MM.1S (cell line): ENCODE measurements at regions not wholly inside any gene's neighbourhood (a gene's known extent, or its start where the extent isn't known, plus 50 kb on each side); places are given as distances from the start of the nearest gene placed in this dataset.

ENCODE experiments used
- DNase-seq: peaks from one replicate; pipeline ENCODE4 v3.0.0-alpha.2; 2015
- H2AFZ ChIP-seq: fragments of 300-600 bp; sonication (generic); 2 replicates; pipeline ENCODE4 v1.6.0; 2016; ENCODE audit warnings: antibody characterized with exemption, low read length
- H3F3A ChIP-seq: fragments of 300-600 bp; sonication (generic); 2 replicates; pipeline ENCODE4 v1.6.1; 2016; ENCODE audit warnings: mild to moderate bottlenecking, antibody characterized with exemption, low read length, moderate library complexity, mixed read lengths; ENCODE audit not compliant: insufficient read depth
- H3K27ac ChIP-seq: fragments of 300-600 bp; sonication (generic); 2 replicates; pipeline ENCODE4 v1.5.1; 2016; ENCODE audit warnings: mild to moderate bottlenecking, low read length
- H3K27me3 ChIP-seq: fragments of 300-600 bp; sonication (generic); replicated peaks from 2 replicates; pipeline ENCODE4 v1.6.0; 2016; ENCODE audit warnings: low read length; ENCODE audit not compliant: insufficient read depth
- H3K36me3 ChIP-seq: fragments of 300-600 bp; sonication (generic); replicated peaks from 2 replicates; pipeline ENCODE4 v1.6.1; 2016; ENCODE audit warnings: mild to moderate bottlenecking, low read length, mixed read lengths; ENCODE audit not compliant: insufficient read depth
- H3K4me1 ChIP-seq: fragments of 300-600 bp; sonication (generic); 2 replicates; pipeline ENCODE4 v1.6.1; 2016; ENCODE audit warnings: low read length, mixed read lengths
- H3K4me2 ChIP-seq: fragments of 300-600 bp; sonication (generic); 2 replicates; pipeline ENCODE4 v1.6.0; 2016; ENCODE audit warnings: low read depth, low read length
- H3K4me3 ChIP-seq: fragments of 300-600 bp; sonication (generic); 2 replicates; pipeline ENCODE4 v1.5.1; 2016; ENCODE audit warnings: low read length, mixed read lengths
- H3K79me2 ChIP-seq: fragments of 300-600 bp; sonication (generic); 2 replicates; pipeline ENCODE4 v1.6.1; 2016; ENCODE audit warnings: mixed run types, low read length, mixed read lengths
- H3K9ac ChIP-seq: fragments of 300-600 bp; sonication (generic); 2 replicates; pipeline ENCODE4 v1.6.1; 2016; ENCODE audit warnings: low read length, mixed read lengths
- H3K9me2 ChIP-seq: fragments of 300-600 bp; sonication (generic); replicated peaks from 2 replicates; pipeline ENCODE4 v1.6.1; 2016; ENCODE audit warnings: mild to moderate bottlenecking, low read length, mixed read lengths; ENCODE audit not compliant: insufficient read depth
- H3K9me3 ChIP-seq: fragments of 300-600 bp; sonication (generic); replicated peaks from 2 replicates; pipeline ENCODE4 v1.6.1; 2016; ENCODE audit warnings: mild to moderate bottlenecking, low read length, mixed read lengths; ENCODE audit not compliant: insufficient read depth
- H4K20me1 ChIP-seq: fragments of 300-600 bp; sonication (generic); 2 replicates; pipeline ENCODE4 v1.6.1; 2016; ENCODE audit warnings: mild to moderate bottlenecking, low read length, moderate library complexity, mixed read lengths; ENCODE audit not compliant: insufficient read depth
- EZH2 ChIP-seq: fragments of 300-600 bp; sonication (generic); optimal IDR thresholded peaks from 2 replicates; pipeline ENCODE3; 2017; ENCODE audit warnings: low read depth, mild to moderate bottlenecking, antibody characterized with exemption, low read length, mixed read lengths
- EZH2phosphoT487 ChIP-seq: fragments of 300-600 bp; sonication (generic); IDR thresholded peaks from 2 replicates; pipeline ENCODE4 v1.6.1; 2018; ENCODE audit warnings: antibody characterized with exemption, low read length
- TF ChIP-seq, protein P1 (sequence below): fragments of 300-600 bp; sonication (generic); IDR thresholded peaks from 2 replicates; pipeline ENCODE4 v1.5.1; 2016; ENCODE audit warnings: antibody characterized with exemption, low read length, mixed read lengths

DNA sequence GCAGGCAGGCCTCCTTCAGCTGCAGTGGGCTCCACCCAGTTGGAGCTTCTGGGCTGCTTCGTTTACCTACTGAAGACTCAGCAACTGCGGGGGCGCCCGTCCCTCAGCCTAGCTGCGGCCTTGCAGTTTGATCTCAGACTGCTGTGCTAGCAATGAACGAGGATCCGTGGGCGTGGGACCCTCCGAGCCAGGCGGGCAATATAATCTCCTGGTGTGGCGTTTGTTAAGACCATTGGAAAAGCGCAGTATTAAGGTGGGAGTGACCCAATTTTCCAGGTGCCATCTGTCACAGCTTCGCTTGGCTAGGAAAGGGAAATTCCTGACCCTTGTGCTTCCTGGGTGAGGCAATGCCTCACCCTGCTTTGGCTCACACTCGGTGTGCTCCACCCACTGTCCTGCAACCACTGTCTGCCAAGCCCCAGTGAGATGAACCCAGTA lies 159.2 kb upstream of the FOXP2 start:
- H3K4me3 ChIP-seq: no peak overlapping the region
- no peaks in the 10 kb centered on the region for H3K79me2 ChIP-seq
- H3K4me2 ChIP-seq: no peak overlapping the region
- no peaks in the 10 kb centered on the region for H3K9me2 ChIP-seq
- no peak overlapping the region for H3K9ac ChIP-seq
- TF ChIP-seq EZH2phosphoT487 (no peak), EZH2 (no peak)
- TF ChIP-seq, protein P1, sequence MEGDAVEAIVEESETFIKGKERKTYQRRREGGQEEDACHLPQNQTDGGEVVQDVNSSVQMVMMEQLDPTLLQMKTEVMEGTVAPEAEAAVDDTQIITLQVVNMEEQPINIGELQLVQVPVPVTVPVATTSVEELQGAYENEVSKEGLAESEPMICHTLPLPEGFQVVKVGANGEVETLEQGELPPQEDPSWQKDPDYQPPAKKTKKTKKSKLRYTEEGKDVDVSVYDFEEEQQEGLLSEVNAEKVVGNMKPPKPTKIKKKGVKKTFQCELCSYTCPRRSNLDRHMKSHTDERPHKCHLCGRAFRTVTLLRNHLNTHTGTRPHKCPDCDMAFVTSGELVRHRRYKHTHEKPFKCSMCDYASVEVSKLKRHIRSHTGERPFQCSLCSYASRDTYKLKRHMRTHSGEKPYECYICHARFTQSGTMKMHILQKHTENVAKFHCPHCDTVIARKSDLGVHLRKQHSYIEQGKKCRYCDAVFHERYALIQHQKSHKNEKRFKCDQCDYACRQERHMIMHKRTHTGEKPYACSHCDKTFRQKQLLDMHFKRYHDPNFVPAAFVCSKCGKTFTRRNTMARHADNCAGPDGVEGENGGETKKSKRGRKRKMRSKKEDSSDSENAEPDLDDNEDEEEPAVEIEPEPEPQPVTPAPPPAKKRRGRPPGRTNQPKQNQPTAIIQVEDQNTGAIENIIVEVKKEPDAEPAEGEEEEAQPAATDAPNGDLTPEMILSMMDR: no peak
- H3K9me3 ChIP-seq: no peaks in the 10 kb centered on the region
- no peak overlapping the region for H3K27ac ChIP-seq
- no peaks in the 10 kb centered on the region for H3F3A ChIP-seq
- no peak overlapping the region for H2AFZ ChIP-seq
- H4K20me1 ChIP-seq: no peaks in the 10 kb centered on the region
- H3K36me3 ChIP-seq: no peaks in the 10 kb centered on the region
- DNase-seq: no peak
- no peaks in the 10 kb centered on the region for H3K4me1 ChIP-seq
- H3K27me3 ChIP-seq: no peaks in the 10 kb centered on the region

DNA sequence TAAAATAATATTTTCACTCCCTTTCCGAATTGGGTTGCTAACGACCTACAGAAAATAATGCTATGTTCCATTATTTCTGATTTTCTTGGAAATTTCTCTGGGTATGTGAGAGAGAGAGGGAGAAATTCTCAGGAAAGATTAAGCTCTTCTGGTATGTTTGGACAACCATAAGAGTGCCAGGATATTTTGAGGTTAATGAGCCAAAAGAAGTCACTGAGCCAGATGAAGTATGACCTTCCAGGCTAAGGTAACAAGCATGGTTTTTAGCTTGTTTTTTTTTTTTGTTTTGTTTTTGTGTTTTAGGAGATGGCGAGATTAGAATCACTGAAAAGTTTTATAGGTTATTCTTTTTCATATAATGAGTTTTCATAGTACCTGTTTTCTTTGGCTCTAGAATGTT lies 171.0 kb upstream of the FOXP2 start:
- Histone ChIP-seq H3K4me1 (no peaks in the 10 kb centered on the region), H3K9ac (no peak overlapping the region), H3K27ac (no peak overlapping the region), H3K9me3 (no peaks in the 10 kb centered on the region), H3K27me3 (no peaks in the 10 kb centered on the region), H3K36me3 (no peaks in the 10 kb centered on the region; the same call in 1 of the 2 replicates), H3K79me2 (no peaks in the 10 kb centered on the region), H3F3A (no peaks in the 10 kb centered on the region), H3K4me3 (no peak overlapping the region), H4K20me1 (no peaks in the 10 kb centered on the region; the same call in 1 of the 2 replicates), H3K9me2 (no peaks in the 10 kb centered on the region), H3K4me2 (no peak overlapping the region), H2AFZ (no peak overlapping the region)
- TF ChIP-seq, protein P1: no peak
- TF ChIP-seq EZH2 (no peak), EZH2phosphoT487 (no peak)
- DNase-seq: no peak

DNA sequence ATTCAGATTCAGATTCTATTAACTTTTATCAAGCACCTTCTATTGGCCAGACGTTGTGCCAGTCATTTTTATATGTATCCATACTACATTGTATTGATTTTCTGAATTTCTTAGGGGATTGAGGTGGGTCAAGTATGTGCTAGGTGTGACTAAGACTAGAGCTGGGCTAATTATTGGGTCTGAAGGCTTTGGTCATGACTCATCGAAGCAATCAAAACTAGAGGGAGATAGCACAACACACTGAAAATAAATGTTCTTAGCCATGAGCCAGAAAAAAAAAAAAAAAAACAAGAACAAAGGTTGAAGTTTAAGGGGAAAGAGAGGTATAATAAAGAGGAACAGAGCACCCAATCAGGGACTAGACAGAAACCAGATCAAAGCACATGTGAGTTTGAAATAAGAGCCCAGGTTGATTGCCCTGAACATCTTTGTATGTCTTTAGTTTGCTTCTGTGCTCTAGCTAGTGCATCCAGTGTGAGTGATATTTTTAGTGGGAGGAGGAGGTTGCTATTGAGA lies 171.6 kb upstream of the FOXP2 start:
- H3K9ac ChIP-seq: no peak overlapping the region
- H3K27ac ChIP-seq: no peak overlapping the region
- no peaks in the 10 kb centered on the region; the same call in 1 of the 2 replicates for H4K20me1 ChIP-seq
- H2AFZ ChIP-seq: no peak overlapping the region
- no peak overlapping the region for H3K4me3 ChIP-seq
- H3F3A ChIP-seq: no peaks in the 10 kb centered on the region
- no peaks in the 10 kb centered on the region for H3K4me1 ChIP-seq
- no peaks in the 10 kb centered on the region for H3K79me2 ChIP-seq
- DNase-seq: no peak
- no peak overlapping the region for H3K4me2 ChIP-seq
- H3K9me3 ChIP-seq: no peaks in the 10 kb centered on the region
- H3K9me2 ChIP-seq: no peaks in the 10 kb centered on the region
- TF ChIP-seq EZH2phosphoT487: no peak
- TF ChIP-seq EZH2: no peak
- TF ChIP-seq, protein P1: no peak
- H3K27me3 ChIP-seq: no peaks in the 10 kb centered on the region
- no peaks in the 10 kb centered on the region; the same call in 1 of the 2 replicates for H3K36me3 ChIP-seq
